HL-60 (cell line): ENCODE measurements at regions not wholly inside any gene's neighbourhood (a gene's known extent, or its start where the extent isn't known, plus 50 kb on each side); places are given as distances from the start of the nearest gene placed in this dataset.

ENCODE experiments used
- DNase-seq, 2 experiments: peaks; one replicate each; pipeline ENCODE4 v3.0.0-alpha.2; 2010 to 2020; ENCODE audit warnings: low read depth in 1 of 2, low spot score in 1 of 2
- H3K27ac ChIP-seq: fragments of 250-450 bp; sonication (Bioruptor Pico); replicated peaks from 2 replicates; pipeline ENCODE4 v1.5.1; 2020; ENCODE audit warnings: mild to moderate bottlenecking, moderate library complexity
- H3K27me3 ChIP-seq: fragments of 250-450 bp; sonication (Bioruptor Pico); 2 replicates; pipeline ENCODE4 v1.5.1; 2021; ENCODE audit warnings: mild to moderate bottlenecking, moderate library complexity; ENCODE audit not compliant: insufficient read depth, poor library complexity, severe bottlenecking
- H3K4me3 ChIP-seq: replicated peaks from 2 replicates; pipeline ENCODE4 v1.5.1; 2011; ENCODE audit warnings: mild to moderate bottlenecking, control low read depth, low read length; ENCODE audit not compliant: insufficient read depth
- CTCF ChIP-seq: IDR thresholded peaks from one replicate; pipeline ENCODE4 v1.5.1; 2011; ENCODE audit warnings: low read length, control low read depth, inconsistent platforms; ENCODE audit not compliant: insufficient read depth
- GABPA ChIP-seq: IDR thresholded peaks from 2 replicates; pipeline ENCODE4 v1.6.1; 2012; ENCODE audit warnings: low read depth
- POLR2AphosphoS5 ChIP-seq: IDR thresholded peaks from 2 replicates; pipeline ENCODE4 v1.6.1; 2012; ENCODE audit warnings: low read depth
- REST ChIP-seq: IDR thresholded peaks from 2 replicates; pipeline ENCODE4 v1.6.1; 2012; ENCODE audit warnings: low read depth; ENCODE audit not compliant: insufficient replicate concordance
- SPI1 ChIP-seq: IDR thresholded peaks from 2 replicates; pipeline ENCODE4 v1.6.1; 2012; ENCODE audit warnings: low read depth, mild to moderate bottlenecking, borderline replicate concordance

- H3K27ac ChIP-seq, result no peak overlapping the region
- H3K27me3 ChIP-seq, result no peaks in the 10 kb centered on the region
- no peak for DNase-seq
- TF ChIP-seq REST, result no peak
- no peak for TF ChIP-seq SPI1
- no peak for TF ChIP-seq GABPA
- TF ChIP-seq POLR2AphosphoS5, result no peak
- TF ChIP-seq CTCF, result no peak
- no peak overlapping the region for H3K4me3 ChIP-seq
These were observed 242.3 kb upstream of the MTNR1B start for GRCh38 chr11:92727123-92727522.

- Histone ChIP-seq H3K27ac (no peak overlapping the region), H3K27me3 (no peaks in the 10 kb centered on the region), H3K4me3 (no peak overlapping the region)
- no peak for TF ChIP-seq REST
- no peak for TF ChIP-seq POLR2AphosphoS5
- TF ChIP-seq CTCF, result no peak
- TF ChIP-seq GABPA, result no peak
- TF ChIP-seq SPI1, result no peak
- no peak for DNase-seq
These were observed 241.7 kb upstream of the MTNR1B start for GRCh38 chr11:92727769-92728168.

GRCh38 chr11:92728628-92729027 lies 240.8 kb upstream of the MTNR1B start:
- TF ChIP-seq REST (no peak), SPI1 (no peak), GABPA (no peak), POLR2AphosphoS5 (no peak), CTCF (no peak)
- Histone ChIP-seq H3K4me3 (no peak overlapping the region), H3K27ac (no peak overlapping the region), H3K27me3 (no peaks in the 10 kb centered on the region)
- no peak for DNase-seq
